Gastroesophageal sphincter (tissue), 4 donors: ENCODE measurements at regions not wholly inside any gene's neighbourhood (a gene's known extent, or its start where the extent isn't known, plus 50 kb on each side); places are given as distances from the start of the nearest gene placed in this dataset.
"Not testable (repeated sequence)": the region's sequence is repeated elsewhere in the genome, so short reads cannot be mapped to it uniquely, and the experiment has no call there.

ENCODE experiments used
- ATAC-seq: fragments of 150-250 bp; one replicate; pipeline ENCODE4 v1.9.1; 2016; ENCODE audit warnings: mild to moderate bottlenecking, moderate library complexity
- H3K27ac ChIP-seq, 4 donors: fragments of 200-600 bp; sonication (generic) in 3 of 4; 1 replicate in 3 of 4; 2 replicates in 1 of 4; pipeline ENCODE4 v1.5.1; 2016 to 2019
- H3K27me3 ChIP-seq: fragments of 200-600 bp; sonication (generic); one replicate; pipeline ENCODE4 v1.5.1; 2019
- H3K36me3 ChIP-seq, 2 donors: fragments of 200-600 bp; sonication (generic); one replicate each; pipeline ENCODE4 v1.5.1; 2019; ENCODE audit warnings: control low read depth in 1 of 2
- H3K4me1 ChIP-seq, 3 donors: fragments of 200-600 bp; sonication (generic); 1 replicate in 2 of 3; 2 replicates in 1 of 3; pipeline ENCODE4 v1.5.1; 2016 to 2019; ENCODE audit warnings: control low read depth in 2 of 3
- H3K4me3 ChIP-seq, 2 donors: fragments of 200-600 bp; sonication (generic); one replicate each; pipeline ENCODE4 v1.5.1; 2019; ENCODE audit warnings: mild to moderate bottlenecking in 1 of 2, moderate library complexity in 1 of 2
- H3K9me3 ChIP-seq, 3 donors: fragments of 200-600 bp; sonication (generic); one replicate each; pipeline ENCODE4 v1.5.1; 2017 to 2019; ENCODE audit warnings: control low read depth in 2 of 3
- EP300 ChIP-seq: sonication (generic); formaldehyde crosslinking; IDR thresholded peaks from one replicate; pipeline ENCODE4 v1.6.1; 2017; ENCODE audit warnings: antibody characterized with exemption, mild to moderate bottlenecking
- POLR2A ChIP-seq, 2 donors: fragments of 450-650 bp; IDR thresholded peaks; one replicate each; pipeline ENCODE4 v1.6.1; 2017; ENCODE audit warnings: antibody characterized with exemption in 2 of 2, mild to moderate bottlenecking in 2 of 2, moderate library complexity in 1 of 2
- POLR2AphosphoS5 ChIP-seq: sonication (generic); formaldehyde crosslinking; IDR thresholded peaks from one replicate; pipeline ENCODE4 v1.6.1; 2017; ENCODE audit warnings: antibody characterized with exemption
- WGBS, 2 donors: methylation state at CpG; one replicate each; pipeline ENCODE4 v1.1.5; 2018; ENCODE audit warnings: low coverage in 1 of 2; 5-methylcytosine and 5-hydroxymethylcytosine counted together
- TF ChIP-seq, protein P1 (sequence below), 4 experiments: fragments of 200-600 bp in 2 of 4; fragments of 450-650 bp in 2 of 4; sonication (generic) in 1 of 4; IDR thresholded peaks; one replicate each; pipeline ENCODE4 v1.5.1; 2017 to 2019; ENCODE audit warnings: antibody characterized with exemption in 4 of 4, mild to moderate bottlenecking in 2 of 4, moderate library complexity in 2 of 4

DNA sequence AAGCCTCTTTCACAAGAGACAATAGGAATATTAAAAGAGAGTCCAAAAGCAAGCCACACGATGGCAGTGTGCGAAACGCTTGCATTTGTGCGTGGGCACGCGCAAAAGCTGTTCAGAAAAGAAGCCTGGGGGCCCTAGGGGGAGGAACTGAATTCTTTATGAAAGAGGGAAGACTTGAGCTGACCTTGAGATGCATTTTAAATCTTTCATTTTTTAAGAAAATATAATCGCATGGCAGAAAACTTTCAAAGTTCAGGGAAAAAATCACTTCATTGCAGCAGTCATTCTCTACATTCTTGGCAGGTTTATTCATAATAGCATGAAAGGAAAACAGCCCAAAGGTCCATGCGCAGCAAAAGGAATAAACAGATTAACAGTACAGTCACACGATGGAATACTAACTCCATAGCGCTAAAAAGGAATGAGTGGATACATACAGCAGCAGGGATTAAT lies 206.5 kb upstream of the PRKCQ start:
- no peak for ATAC-seq
- WGBS, 2 donors, result 16% methylated on average over 10 of the region's 10 CpGs
- no peaks in the 10 kb centered on the region for H3K36me3 ChIP-seq
- peaks cover 0 to 13% (median 5%) of the 10 kb centered on the region in 3 donors for H3K4me1 ChIP-seq
- H3K4me3 ChIP-seq, result no peak overlapping the region
- TF ChIP-seq, protein P1, sequence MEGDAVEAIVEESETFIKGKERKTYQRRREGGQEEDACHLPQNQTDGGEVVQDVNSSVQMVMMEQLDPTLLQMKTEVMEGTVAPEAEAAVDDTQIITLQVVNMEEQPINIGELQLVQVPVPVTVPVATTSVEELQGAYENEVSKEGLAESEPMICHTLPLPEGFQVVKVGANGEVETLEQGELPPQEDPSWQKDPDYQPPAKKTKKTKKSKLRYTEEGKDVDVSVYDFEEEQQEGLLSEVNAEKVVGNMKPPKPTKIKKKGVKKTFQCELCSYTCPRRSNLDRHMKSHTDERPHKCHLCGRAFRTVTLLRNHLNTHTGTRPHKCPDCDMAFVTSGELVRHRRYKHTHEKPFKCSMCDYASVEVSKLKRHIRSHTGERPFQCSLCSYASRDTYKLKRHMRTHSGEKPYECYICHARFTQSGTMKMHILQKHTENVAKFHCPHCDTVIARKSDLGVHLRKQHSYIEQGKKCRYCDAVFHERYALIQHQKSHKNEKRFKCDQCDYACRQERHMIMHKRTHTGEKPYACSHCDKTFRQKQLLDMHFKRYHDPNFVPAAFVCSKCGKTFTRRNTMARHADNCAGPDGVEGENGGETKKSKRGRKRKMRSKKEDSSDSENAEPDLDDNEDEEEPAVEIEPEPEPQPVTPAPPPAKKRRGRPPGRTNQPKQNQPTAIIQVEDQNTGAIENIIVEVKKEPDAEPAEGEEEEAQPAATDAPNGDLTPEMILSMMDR (IDR thresholded peaks at IDR 0.05), result peak in 3 of 4 experiments; percentile 36 to 61 (median 38)
- TF ChIP-seq EP300, result no peak
- TF ChIP-seq POLR2A (IDR thresholded peaks at IDR 0.05), result no peak
- H3K27me3 ChIP-seq, result no peaks in the 10 kb centered on the region
- H3K27ac ChIP-seq, result no peak overlapping the region
- no peaks in the 10 kb centered on the region for H3K9me3 ChIP-seq

DNA sequence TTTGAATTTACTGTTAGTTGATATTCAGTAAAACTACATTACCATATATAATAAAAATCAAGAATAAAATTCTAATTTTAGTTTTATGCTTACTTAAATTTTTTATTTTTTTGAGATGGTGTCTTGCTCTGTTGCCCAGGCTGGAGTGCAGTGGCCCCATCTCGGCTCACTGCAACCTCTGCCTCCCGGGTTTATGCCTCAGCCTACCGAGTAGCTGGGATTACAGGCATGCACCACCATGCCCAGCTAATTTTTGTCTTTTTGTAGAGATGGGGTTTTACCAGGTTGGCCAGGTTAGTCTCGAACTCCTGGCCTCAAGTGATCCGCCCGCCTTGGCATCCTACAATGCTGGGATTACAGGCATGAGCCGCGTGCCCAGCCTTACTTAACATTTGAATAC lies 204.4 kb upstream of the PRKCQ start:
- peaks cover 0 to 13% (median 5%) of the 10 kb centered on the region in 3 donors for H3K4me1 ChIP-seq
- not testable (repeated sequence) for H3K27ac ChIP-seq, H3K9me3 ChIP-seq, H3K36me3 ChIP-seq, H3K4me3 ChIP-seq, ATAC-seq, H3K27me3 ChIP-seq
- WGBS, 2 donors, result 87 to 95% methylated on average over 6 to 8 of the region's 8 CpGs

DNA sequence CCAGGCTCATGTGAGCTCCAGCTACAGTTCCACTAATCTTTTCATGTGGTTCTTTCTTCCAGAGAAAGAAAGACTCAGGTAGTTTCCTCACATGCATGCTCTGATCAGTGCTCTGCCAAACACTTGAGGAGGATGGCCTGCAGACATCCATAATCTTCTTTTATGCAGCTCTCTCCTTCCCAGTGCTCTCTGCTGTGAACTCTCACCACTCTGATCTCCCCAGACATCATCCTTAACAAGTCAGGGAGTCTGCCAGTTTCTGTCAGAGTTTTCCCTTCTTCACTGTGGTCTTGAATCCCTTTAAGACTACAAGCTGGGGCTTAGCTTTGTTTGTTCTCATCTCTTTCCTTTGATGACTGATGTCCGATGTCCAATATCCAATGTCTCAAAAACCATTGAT lies 203.4 kb upstream of the PRKCQ start:
- no peak for TF ChIP-seq POLR2AphosphoS5
- no peak for TF ChIP-seq POLR2A (IDR thresholded peaks at IDR 0.05)
- no peak for TF ChIP-seq EP300
- TF ChIP-seq, protein P1 (IDR thresholded peaks at IDR 0.05), result no peak
- Histone ChIP-seq H3K27me3 (no peaks in the 10 kb centered on the region), H3K27ac (no peak overlapping the region), H3K36me3 (no peaks in the 10 kb centered on the region), H3K4me3 (no peak overlapping the region), H3K4me1 (peaks cover 0 to 13% (median 5%) of the 10 kb centered on the region in 3 donors), H3K9me3 (no peaks in the 10 kb centered on the region)
- 100% methylated on average over 1 of the region's 1 CpG for WGBS, 2 donors
- no peak for ATAC-seq

DNA sequence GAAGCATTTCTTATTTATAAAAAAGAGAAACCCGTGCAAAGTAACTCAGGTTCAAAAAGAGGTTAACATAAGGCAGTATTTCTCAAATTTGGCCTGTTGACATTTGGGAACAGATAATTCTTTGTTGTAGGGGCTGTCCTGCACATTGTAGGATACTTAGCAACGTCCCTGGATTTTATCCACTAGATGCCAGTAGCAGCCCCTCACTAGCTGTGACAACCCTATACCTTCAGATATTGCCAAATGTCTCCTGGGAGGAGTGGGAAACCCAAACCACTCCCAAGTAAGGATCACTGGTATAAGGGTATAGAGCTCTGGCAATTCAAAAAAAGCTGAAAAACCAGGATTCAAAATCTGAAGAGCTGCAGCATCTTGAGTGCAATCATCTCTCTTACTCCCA lies 202.3 kb upstream of the PRKCQ start:
- no peak for ATAC-seq
- no peaks in the 10 kb centered on the region for H3K9me3 ChIP-seq
- TF ChIP-seq POLR2A (IDR thresholded peaks at IDR 0.05) (no peak), EP300 (no peak), POLR2AphosphoS5 (no peak)
- TF ChIP-seq, protein P1 (IDR thresholded peaks at IDR 0.05), result no peak
- peaks cover 0 to 13% (median 5%) of the 10 kb centered on the region in 3 donors for H3K4me1 ChIP-seq
- 61 to 67% methylated on average over 2 of the region's 2 CpGs for WGBS, 2 donors
- H3K27ac ChIP-seq, result no peak overlapping the region
- H3K4me3 ChIP-seq, result no peak overlapping the region
- H3K27me3 ChIP-seq, result peaks cover 9% of the 10 kb centered on the region
- no peaks in the 10 kb centered on the region for H3K36me3 ChIP-seq

DNA sequence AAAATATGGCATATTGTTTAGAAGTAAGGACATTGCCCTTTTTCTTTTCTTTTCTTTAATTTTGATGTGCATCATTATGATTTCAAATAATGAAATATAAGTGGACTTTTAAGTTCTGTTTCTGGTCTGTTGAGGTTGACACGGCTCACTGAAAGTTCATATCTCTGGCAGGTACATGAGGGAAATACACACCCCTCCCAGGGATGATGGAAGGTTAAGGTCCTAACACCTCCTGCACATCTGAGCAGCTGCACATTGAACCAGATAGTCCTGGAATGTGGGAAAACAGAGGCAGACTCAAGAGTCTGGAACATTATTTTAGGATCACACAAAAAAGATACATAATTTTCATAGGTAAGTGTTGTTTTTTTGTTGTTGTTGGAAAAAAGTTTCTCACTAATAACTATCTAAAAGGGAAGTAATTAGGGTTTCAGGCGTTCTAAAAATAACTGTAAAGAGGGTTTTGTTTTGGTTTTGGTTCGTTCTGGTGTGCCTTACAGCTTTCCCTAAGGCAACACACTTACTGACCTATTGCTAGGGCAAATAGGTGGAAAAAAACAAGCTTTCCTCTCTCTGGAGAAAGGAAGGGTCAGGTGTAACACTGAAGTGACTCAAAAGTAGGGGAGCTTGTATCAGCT lies 201.2 kb upstream of the PRKCQ start:
- no peak for TF ChIP-seq EP300
- no peak for TF ChIP-seq POLR2A (IDR thresholded peaks at IDR 0.05)
- TF ChIP-seq, protein P1 (IDR thresholded peaks at IDR 0.05), result no peak
- no peak for TF ChIP-seq POLR2AphosphoS5
- 56 to 65% methylated on average over 2 to 3 of the region's 3 CpGs for WGBS, 2 donors
- H3K9me3 ChIP-seq, result no peaks in the 10 kb centered on the region

More for the DNA sequence above, 201.2 kb upstream of the PRKCQ start:
- Histone ChIP-seq H3K36me3 (no peaks in the 10 kb centered on the region), H3K27ac (no peak overlapping the region), H3K27me3 (peaks cover 9% of the 10 kb centered on the region), H3K4me1 (peaks cover 0 to 2% (median 0%) of the 10 kb centered on the region in 3 donors), H3K4me3 (no peak overlapping the region)
- no peak for ATAC-seq
